ENCODE measurements at regions not wholly inside any gene's neighbourhood (a gene's known extent, or its start where the extent isn't known, plus 50 kb on each side); places are given as distances from the start of the nearest gene placed in this dataset.

DNA sequence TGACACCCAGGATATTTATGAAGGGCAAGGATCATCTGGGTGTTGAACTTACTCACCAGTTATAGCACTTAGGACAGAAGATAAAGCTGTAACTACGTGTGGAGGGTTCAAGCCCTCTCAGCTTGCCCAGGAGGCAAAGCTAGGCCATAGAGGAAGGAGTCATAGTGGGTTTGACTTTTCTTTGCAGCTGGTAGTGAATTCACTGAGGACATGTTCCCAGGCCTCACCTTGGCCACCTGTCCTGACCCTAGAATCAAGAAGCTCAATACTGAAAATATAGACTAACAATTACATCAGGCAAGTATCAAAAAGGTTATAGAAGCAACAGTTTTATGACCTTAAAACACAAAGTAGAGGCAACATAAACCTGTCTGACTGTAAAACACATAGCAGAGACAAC lies 1207.7 kb downstream of the SLITRK1 start:
- TF ChIP-seq, protein P1, sequence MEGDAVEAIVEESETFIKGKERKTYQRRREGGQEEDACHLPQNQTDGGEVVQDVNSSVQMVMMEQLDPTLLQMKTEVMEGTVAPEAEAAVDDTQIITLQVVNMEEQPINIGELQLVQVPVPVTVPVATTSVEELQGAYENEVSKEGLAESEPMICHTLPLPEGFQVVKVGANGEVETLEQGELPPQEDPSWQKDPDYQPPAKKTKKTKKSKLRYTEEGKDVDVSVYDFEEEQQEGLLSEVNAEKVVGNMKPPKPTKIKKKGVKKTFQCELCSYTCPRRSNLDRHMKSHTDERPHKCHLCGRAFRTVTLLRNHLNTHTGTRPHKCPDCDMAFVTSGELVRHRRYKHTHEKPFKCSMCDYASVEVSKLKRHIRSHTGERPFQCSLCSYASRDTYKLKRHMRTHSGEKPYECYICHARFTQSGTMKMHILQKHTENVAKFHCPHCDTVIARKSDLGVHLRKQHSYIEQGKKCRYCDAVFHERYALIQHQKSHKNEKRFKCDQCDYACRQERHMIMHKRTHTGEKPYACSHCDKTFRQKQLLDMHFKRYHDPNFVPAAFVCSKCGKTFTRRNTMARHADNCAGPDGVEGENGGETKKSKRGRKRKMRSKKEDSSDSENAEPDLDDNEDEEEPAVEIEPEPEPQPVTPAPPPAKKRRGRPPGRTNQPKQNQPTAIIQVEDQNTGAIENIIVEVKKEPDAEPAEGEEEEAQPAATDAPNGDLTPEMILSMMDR (conservative IDR thresholded peaks at IDR 0.05), result no peak
- no peak for TF ChIP-seq ZFX (IDR thresholded peaks at IDR 0.05)
